Islet precursor cell (in vitro differentiated cells): ENCODE measurements at regions not wholly inside any gene's neighbourhood (a gene's known extent, or its start where the extent isn't known, plus 50 kb on each side); places are given as distances from the start of the nearest gene placed in this dataset.
"Not testable (repeated sequence)": the region's sequence is repeated elsewhere in the genome, so short reads cannot be mapped to it uniquely, and the experiment has no call there.

Source experiments
- DNase-seq: peaks from one replicate; pipeline ENCODE4 v3.0.0-alpha.2; 2018

GRCh38 chr6:4725136-4725760 is 51.0 kb upstream of the CDYL start:
- DNase-seq, result not testable (repeated sequence)

- DNase-seq, result not testable (repeated sequence)
Measured at GRCh38 chr6:4724727-4725126, 51.5 kb upstream of the CDYL start.

DNA sequence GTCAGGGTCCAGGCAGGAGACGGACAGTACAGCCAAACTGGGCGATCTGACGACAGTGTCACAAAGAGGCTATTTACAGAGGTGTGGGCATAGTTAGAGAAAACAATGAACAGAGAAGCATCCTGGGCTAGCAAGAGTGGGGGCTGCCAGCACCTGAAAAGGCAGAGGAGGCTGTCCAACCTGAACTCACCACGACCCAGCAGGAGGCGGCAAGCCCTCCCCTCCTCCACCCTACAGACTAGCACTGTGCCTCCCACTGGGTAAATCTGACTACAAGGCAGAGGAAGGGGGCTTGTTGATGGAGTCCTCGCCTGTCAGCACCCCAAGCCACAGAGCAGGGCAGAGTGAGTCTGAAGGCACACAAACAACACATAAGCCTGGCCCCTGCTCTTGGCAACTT is 52.8 kb upstream of the CDYL start:
- peak; percentile 73 for DNase-seq

GRCh38 chr6:4721368-4721767 is 54.8 kb upstream of the CDYL start:
- not testable (repeated sequence) for DNase-seq

- no peak for DNase-seq
Measured at GRCh38 chr6:4719491-4719890, 56.7 kb upstream of the CDYL start.

- no peak for DNase-seq
Measured at GRCh38 chr6:4717856-4718255, 58.3 kb upstream of the CDYL start.

GRCh38 chr6:4717124-4717523 is 59.1 kb upstream of the CDYL start:
- DNase-seq, result no peak

GRCh38 chr6:4714961-4715501 is 61.2 kb upstream of the CDYL start:
- DNase-seq, result no peak

GRCh38 chr6:4712291-4712690 is 63.9 kb upstream of the CDYL start:
- DNase-seq, result no peak

DNA sequence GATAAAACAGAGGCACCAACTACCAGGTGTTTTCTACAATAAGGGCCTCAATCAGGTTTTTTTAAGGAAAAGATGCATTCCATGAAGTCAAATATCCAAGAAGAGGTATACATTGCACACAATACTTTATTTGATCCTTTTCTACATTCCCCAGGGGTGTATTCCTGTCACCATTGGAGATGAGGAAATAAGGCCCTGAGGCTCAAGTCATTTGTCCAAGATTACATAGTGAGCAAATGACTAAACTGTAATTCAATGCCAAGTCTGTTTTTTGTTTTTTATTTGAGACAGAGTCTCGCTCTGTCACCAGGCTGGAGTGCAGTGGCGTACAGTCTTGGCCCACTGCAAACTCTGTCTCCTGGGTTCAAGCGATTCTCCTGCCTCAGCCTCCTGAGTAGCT is 69.2 kb upstream of the CDYL start:
- no peak for DNase-seq

- DNase-seq, result no peak
Measured at GRCh38 chr6:4705809-4706208, 70.4 kb upstream of the CDYL start.

GRCh38 chr6:4703382-4703781 is 72.8 kb upstream of the CDYL start:
- no peak for DNase-seq

- no peak for DNase-seq
Measured at GRCh38 chr6:4698901-4699659, 77.1 kb upstream of the CDYL start.

- DNase-seq, result no peak
Measured at GRCh38 chr6:4693173-4693970, 82.8 kb upstream of the CDYL start.

- no peak for DNase-seq
Measured at GRCh38 chr6:4692664-4693063, 83.5 kb upstream of the CDYL start.

DNA sequence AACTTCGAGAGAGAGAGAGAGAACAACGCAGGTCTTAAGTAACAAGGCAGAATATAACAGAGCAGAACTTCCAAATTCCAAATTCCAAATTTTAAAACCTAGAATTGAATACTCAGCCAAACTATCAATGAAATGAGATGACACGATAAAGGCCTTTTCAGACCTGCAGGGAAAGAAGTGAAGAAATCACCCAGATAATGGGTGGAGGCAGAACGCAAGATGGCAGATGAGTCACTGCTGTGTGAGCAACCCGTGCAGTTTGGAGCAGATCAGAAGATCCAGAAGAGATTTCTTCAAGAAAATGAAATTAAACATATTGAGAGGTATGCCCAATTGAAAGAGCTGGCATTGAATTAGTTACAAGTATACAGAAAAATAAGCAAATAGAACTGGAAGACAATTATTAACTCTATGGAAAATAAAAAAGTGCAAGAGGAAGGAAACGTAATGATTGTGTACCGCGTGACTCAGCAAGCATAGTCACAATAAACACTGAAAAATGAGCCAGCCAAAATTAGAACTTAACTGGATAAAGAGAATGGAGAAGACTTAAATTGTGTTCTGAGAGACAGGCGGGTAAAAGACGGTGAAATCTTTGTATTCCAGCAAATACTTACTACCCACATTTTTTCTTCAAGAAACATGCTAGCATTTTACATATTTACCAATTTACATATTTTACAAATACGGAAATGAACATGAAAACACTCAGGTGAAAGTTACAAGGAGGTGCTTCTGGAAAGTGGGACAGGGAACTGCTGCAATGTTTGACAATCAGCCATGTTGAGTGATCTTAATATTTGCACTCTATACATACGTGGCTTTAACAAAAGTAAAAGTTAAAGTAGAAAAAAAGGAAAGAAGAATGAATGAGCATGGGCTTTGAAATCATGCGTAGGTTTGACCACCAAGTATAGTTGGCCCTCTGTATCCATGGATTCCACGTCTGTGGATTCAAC is 87.9 kb upstream of the CDYL start:
- DNase-seq, result no peak

DNA sequence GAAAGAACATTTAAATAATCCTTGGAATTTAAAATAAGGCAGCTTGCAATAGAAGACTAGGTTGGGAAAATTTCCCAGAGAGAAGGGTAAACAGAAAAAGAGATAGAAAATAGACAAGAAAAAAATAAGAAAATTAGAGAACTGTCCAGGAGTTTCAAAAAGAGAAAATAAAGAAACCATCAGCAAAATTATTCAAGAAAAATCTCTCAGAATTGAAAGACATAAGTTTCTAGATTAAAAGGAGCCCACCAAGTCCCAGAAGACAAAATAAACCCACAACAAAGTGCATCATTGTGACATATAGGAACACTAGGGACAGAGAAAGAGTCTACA is 88.6 kb upstream of the CDYL start:
- DNase-seq, result no peak

GRCh38 chr6:4682431-4683097 is 93.6 kb upstream of the CDYL start:
- DNase-seq, result no peak

GRCh38 chr6:4678506-4679300 is 97.5 kb upstream of the CDYL start:
- DNase-seq, result no peak

GRCh38 chr6:4677751-4678065 is 98.5 kb upstream of the CDYL start:
- no peak for DNase-seq

- no peak for DNase-seq
Measured at GRCh38 chr6:4677011-4677750, 99.0 kb upstream of the CDYL start.
